Activated CD8-positive, alpha-beta memory T cell treated with anti-CD3 and anti-CD28 coated beads, Interleukin-2, amount 50 U/mL, for 4 hours (primary cell): ENCODE measurements at regions not wholly inside any gene's neighbourhood (a gene's known extent, or its start where the extent isn't known, plus 50 kb on each side); places are given as distances from the start of the nearest gene placed in this dataset.
"Not testable (repeated sequence)": the region's sequence is repeated elsewhere in the genome, so short reads cannot be mapped to it uniquely, and the experiment has no call there.

ENCODE experiments used
- DNase-seq: peaks from one replicate; pipeline ENCODE4 v3.0.0-alpha.2; 2020

DNA sequence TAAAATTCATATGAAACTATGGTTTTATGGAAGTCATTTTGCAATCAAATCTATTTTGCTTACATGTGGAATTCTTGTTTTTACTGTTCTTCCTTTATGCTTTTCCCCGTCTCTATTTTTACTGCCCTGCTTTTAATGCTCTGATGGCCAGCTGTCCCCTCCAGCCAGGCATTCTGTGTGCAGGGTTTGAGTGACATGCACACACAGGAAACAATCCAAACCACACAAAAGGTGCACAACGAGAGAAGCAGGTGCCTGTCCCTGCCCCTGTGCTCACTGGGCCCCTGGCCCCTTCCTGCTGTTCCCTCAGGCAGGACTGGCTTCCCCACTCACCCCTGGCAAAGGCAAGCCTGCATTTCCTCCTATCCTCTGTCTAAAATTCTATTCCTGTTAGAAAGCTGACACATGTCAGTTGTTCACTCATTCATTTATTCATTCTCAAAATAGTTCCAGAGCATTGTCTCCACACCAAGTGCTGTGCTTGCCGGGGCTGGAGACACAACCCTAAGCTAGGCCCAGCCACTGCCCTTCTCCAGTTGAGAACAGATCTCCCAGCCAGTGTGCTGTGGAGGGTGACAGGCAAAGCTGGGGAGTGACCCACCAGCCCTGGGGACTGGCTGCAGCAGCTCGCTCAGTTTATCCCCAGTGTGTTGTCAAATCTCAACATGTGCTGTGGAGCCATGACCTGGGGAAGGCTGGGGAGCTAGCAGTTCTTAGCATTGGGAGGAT is 346.3 kb downstream of the FBXW7 start:
- DNase-seq: no peak

GRCh38 chr4:152188801-152189200 is 347.1 kb downstream of the FBXW7 start:
- DNase-seq: no peak

DNA sequence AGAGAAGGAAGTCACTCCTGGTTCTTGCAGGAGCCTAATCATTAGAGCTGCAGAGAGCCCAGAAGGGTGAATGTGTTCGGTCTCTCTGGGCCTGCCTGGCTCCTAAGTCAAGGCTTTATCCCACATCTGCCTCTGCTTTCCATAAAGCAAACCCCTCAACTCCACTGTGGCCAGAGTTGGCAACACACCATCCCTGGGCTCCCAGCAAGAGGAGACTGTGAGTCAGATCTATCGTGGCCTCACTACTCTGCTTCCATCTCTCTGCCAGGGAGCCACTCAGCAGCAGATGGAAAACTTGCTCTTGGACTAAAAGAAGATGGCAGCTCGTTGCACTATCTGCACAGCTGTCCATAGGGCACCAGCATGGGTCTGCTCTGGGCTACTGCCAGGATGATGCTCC is 348.2 kb downstream of the FBXW7 start:
- DNase-seq: no peak

- no peak for DNase-seq
These were observed 349.9 kb downstream of the FBXW7 start for GRCh38 chr4:152185786-152186550.

DNA sequence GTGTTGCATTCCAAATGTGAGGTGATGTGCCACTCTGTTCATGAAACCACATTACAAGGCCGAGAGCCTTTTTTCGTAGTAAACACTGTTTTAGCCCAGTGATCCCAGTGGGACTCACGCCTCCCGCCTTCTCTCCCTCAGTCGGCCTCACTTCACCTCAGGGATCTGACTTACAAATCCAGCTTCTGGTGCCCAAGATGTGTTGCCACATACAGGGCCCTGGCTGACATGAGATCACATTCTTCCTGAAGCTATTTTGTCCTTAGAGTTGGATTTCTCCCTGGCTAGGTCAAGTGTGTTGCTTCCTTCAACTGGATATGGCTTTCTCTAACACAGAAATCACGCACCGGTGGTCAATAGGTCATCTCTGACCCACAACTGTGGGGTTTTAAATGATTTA is 354.7 kb downstream of the FBXW7 start:
- no peak for DNase-seq

GRCh38 chr4:152180369-152180768 is 355.5 kb downstream of the FBXW7 start:
- DNase-seq: no peak

GRCh38 chr4:152177538-152177937 is 358.4 kb downstream of the FBXW7 start:
- not testable (repeated sequence) for DNase-seq

DNA sequence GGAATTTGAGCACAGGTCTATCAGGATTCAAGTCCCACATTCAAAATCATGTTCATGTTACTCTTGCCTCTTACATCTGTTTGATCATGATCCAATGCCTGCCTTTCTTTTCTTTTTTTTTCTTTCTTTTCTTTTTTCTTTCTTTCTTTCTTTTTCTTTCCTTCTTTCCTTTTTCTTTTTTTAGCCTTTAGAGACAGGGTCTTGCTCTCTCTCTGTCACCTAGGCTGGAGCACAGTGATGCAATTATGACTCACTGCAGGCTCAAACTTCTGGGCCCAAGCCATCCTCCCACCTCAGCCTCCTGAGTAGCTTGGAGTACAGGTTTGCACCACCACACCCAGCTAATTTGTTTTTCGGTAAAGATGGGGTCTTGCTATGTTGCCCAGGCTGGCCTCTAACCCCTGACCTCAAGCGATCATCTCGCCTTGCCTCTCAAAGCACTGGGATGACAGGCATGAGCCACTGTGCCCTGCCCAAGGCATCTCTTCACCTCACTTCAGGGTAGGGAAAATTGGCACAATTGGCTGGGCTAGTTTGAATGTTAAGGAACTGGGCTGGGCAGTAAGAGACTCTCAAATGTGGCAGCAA is 359.2 kb downstream of the FBXW7 start:
- DNase-seq: no peak

DNA sequence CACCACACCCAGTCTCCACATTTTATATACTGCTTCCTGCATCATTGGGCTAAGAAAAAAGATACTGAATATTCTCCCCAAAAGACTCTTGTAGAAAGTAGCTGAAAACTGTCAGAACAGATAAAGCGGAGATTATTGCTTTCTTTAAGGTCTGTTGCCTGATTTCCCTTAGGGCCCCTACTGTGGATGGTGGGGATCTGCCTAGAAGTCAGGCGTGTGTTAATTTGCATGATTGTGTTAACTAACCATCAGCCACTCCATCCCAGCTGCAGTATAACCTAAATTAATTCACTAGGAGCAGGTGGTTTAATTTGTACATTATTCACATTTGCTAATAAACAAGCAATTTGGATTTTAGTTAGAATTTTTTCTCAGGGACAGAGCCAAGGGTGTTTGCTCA is 360.3 kb downstream of the FBXW7 start:
- no peak for DNase-seq

GRCh38 chr4:152172146-152172545 is 363.7 kb downstream of the FBXW7 start:
- DNase-seq: no peak

DNA sequence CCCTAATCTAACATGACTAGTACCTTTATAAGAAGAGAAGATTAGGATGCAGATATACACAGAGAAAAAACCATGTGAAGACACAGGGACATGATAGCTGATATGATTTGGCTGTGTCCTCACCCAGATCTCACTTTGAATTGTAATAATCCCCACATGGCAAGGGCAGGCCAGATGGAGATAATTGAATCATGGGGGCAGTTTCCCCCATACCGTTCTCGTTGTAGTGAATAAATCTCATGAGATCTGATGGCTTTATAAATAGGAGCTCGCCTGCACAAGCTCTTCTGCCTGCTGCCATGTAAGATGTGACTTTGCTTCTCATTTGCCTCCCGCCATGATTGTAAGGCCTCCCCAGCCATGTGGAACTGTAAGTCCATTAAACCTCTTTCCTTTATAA is 364.3 kb downstream of the FBXW7 start:
- no peak for DNase-seq

- no peak for DNase-seq
These were observed 366.2 kb downstream of the FBXW7 start for GRCh38 chr4:152169683-152170082.

DNA sequence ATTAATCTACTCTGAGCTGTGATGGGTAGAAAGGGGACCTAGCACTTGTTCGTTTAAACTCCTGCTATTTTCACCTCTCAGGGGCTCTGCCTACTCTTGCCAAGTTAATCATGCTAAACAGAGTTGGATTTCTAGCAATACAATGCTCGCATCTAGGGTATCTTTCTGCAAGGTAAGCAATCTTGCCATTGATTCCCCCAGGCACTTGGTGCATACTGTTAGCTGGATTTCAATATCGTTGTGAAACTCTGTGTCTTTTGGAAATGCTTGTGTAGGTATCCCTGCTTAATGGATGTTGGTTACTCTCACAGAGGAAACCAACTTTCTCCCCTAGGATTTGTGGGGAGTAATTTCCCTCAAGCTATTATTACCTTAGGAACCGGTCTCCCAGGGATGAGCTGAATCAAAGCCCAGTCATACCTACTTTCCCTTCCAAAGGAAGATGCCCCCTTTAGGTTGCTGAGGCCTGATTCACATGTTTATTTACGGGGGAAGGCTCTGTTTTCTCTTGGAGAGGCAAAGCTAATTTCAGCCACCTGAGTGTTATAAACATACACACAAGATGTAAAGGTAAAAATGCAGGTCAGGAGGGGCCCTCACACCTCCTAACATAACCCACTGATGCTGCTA is 366.8 kb downstream of the FBXW7 start:
- no peak for DNase-seq

- DNase-seq: no peak
These were observed 369.3 kb downstream of the FBXW7 start for GRCh38 chr4:152166567-152166966.

GRCh38 chr4:152165846-152166245 is 370.0 kb downstream of the FBXW7 start:
- DNase-seq: no peak

GRCh38 chr4:152165146-152165545 is 370.7 kb downstream of the FBXW7 start:
- no peak for DNase-seq

DNA sequence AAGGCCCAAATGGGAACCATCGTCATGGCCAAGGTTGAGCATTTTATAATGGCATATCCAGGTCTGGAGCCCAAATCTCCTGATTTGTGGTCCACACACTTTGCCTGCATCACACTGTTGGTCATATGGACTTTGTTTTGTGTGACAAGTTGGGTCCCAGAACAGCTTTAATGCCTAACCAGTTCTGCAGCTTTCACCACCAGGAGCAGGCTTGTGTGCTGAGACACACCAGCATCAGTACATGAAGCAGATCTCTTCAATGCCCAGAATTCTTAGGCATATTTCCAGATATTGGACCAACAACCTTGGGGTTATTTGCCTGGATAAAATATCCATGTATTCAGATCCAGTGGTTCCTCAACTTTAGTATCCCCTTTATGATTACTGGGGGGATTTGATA is 371.3 kb downstream of the FBXW7 start:
- no peak for DNase-seq

DNA sequence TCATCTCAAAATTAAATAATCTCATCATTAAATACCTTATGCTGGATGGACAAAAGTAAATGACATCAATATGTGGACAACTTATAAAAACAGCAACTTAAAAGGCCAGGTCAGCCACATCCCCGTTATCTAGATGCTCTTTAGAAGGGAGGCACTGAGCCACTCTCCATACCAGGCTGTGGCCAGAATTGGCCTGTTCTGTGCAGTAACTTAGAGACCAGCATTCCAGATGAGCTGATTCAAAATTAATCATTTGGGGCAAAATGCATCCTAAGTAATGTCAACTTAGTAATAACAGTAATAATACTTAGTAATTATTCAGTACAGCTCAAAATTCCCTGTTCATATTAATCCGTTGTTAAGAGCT is 373.6 kb downstream of the FBXW7 start:
- no peak for DNase-seq

GRCh38 chr4:152161676-152162330 is 374.1 kb downstream of the FBXW7 start:
- no peak for DNase-seq

GRCh38 chr4:152160225-152160800 is 375.6 kb downstream of the FBXW7 start:
- no peak for DNase-seq

DNA sequence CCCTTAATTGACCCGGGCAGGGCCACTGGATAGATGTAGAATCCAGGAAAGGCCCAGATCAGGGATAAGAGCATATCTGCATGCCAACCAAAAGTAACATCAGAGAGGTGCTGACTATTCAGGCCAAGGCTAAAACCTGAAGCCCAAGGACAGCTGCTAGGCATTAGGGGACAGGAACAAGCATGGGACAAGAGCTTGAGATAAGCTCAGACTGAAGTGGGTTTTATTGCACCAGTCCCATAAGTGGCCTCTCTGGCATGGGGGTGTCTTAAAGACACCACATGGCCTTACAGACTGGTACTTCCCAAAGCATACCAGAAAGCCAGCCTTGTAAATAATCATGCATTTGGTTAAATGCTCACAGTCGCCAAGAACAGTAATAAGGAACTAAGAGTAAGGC is 376.1 kb downstream of the FBXW7 start:
- no peak for DNase-seq

DNA sequence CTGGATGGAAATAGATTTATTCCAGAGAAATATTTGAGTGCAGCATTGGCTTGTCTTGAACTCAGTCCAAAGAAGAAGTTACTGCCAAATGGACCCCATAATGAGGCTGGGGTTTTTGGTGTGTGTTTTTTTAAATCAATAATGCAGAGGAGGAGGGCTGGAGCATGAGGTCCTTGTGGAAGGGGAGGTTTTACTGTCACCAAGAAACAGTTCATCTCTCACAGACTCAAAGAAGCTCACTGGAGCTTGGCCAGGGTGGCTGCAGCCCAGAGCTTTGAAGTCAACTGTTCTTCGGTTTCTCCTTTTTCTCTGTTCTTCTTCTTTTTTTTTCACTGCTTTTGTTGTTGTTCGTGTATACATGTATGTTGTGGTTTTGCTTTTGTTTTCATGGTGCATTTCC is 377.7 kb downstream of the FBXW7 start:
- no peak for DNase-seq

DNA sequence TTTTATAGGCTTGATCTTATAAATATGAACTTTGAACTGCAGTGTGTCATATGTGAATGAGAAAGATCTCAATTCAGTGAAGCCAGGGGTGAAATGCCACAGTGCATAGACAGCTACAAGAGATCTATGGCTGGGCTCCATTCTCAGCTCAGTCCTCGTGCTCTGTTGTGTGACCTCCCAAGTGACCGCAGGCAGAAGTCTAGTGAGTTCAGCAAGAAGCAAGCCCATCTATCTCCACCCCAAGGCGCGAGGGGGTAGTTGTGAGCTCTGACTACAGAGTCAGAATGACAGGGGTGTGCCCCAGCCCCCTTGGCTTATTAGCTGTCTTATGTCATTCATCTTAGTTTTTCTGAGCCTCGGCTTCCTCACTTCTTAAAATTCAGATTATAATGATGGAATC is 378.3 kb downstream of the FBXW7 start:
- no peak for DNase-seq
